IMR-90 (cell line): ENCODE measurements at regions not wholly inside any gene's neighbourhood (a gene's known extent, or its start where the extent isn't known, plus 50 kb on each side); places are given as distances from the start of the nearest gene placed in this dataset.

Source experiments
- ATAC-seq: fragments of 200-7000 bp; cut with Tn5 transposase; 2 replicates; pipeline ENCODE4 v1.9.1; 2020; ENCODE audit warnings: low read depth, mild to moderate bottlenecking, moderate library complexity
- BruUV-seq: library from RNA; stranded (reverse); fragments of 400-500 nt; replicated peaks from 2 replicates; lab custom pipeline; 2021; lab: Mats Ljungman, UMichigan
- CTCF ChIA-PET: fragments of 300-600 bp; formaldehyde crosslinking; extraction: SDS; loops from one replicate; lab custom pipeline; 2021; ENCODE audit warnings: antibody characterized with exemption; lab: Yijun Ruan, JAX
- POLR2A ChIA-PET: fragments of 300-600 bp; sonication (Branson Sonifier 250); formaldehyde crosslinking; loops from one replicate; lab custom pipeline; 2022; ENCODE audit warnings: antibody characterized with exemption; ENCODE audit not compliant: unreplicated experiment; lab: Charles Lee
- DNase-seq: peaks from one replicate; pipeline ENCODE4 v3.0.0; 2013
- H2AFZ ChIP-seq: replicated peaks from 2 replicates; pipeline ENCODE3; 2013; ENCODE audit warnings: low read length, mild to moderate bottlenecking; ENCODE audit not compliant: poor library complexity
- H2AK5ac ChIP-seq: 2 replicates; pipeline ENCODE4 v1.6.1; 2013; ENCODE audit warnings: low read depth, low read length, inconsistent platforms
- H2AK9ac ChIP-seq: replicated peaks from 2 replicates; pipeline ENCODE3; 2013; ENCODE audit warnings: mild to moderate bottlenecking, low read depth, low read length, moderate library complexity; ENCODE audit not compliant: poor library complexity
- H2BK120ac ChIP-seq: 2 replicates; pipeline ENCODE4 v1.6.1; 2013; ENCODE audit warnings: low read depth, low read length, inconsistent platforms
- H2BK15ac ChIP-seq: 3 replicates; pipeline ENCODE4 v1.6.1; 2013; ENCODE audit warnings: low read depth, low read length, inconsistent platforms
- H2BK20ac ChIP-seq: 2 replicates; pipeline ENCODE4 v1.6.1; 2013; ENCODE audit warnings: low read depth, mild to moderate bottlenecking, inconsistent platforms, low read length, moderate library complexity
- H2BK5ac ChIP-seq: 2 replicates; pipeline ENCODE4 v1.6.1; 2013; ENCODE audit warnings: mild to moderate bottlenecking, low read depth, low read length, inconsistent platforms; ENCODE audit not compliant: poor library complexity, severe bottlenecking
- H3K14ac ChIP-seq: replicated peaks from 2 replicates; pipeline ENCODE4 v1.6.1; 2013; ENCODE audit warnings: low read depth, low read length, inconsistent platforms
- H3K18ac ChIP-seq: 2 replicates; pipeline ENCODE4 v1.6.1; 2013; ENCODE audit warnings: low read depth, low read length, control low read depth
- H3K23ac ChIP-seq: 2 replicates; pipeline ENCODE4 v1.6.1; 2013; ENCODE audit warnings: low read depth, low read length, inconsistent platforms
- H3K27ac ChIP-seq: 2 replicates; pipeline ENCODE4 v1.5.1; 2013; ENCODE audit warnings: mild to moderate bottlenecking, control low read depth, low read length; ENCODE audit not compliant: insufficient read depth
- H3K27me3 ChIP-seq: 2 replicates; pipeline ENCODE4 v1.6.1; 2013; ENCODE audit warnings: low read length; ENCODE audit not compliant: control insufficient read depth, insufficient read depth
- H3K36me3 ChIP-seq: 2 replicates; pipeline ENCODE4 v1.6.1; 2013; ENCODE audit warnings: low read length, mixed read lengths; ENCODE audit not compliant: control insufficient read depth, insufficient read depth
- H3K4ac ChIP-seq: 2 replicates; pipeline ENCODE4 v1.6.1; 2013; ENCODE audit warnings: low read depth, low read length, inconsistent platforms
- H3K4me1 ChIP-seq: 2 replicates; pipeline ENCODE4 v1.6.1; 2013; ENCODE audit warnings: low read length, mixed read lengths; ENCODE audit not compliant: control insufficient read depth, insufficient read depth
- H3K4me2 ChIP-seq: 2 replicates; pipeline ENCODE4 v1.6.1; 2013; ENCODE audit warnings: low read depth, mild to moderate bottlenecking, control low read depth, low read length, moderate library complexity
- H3K4me3 ChIP-seq: 2 replicates; pipeline ENCODE4 v1.5.1; 2013; ENCODE audit warnings: low read depth, mild to moderate bottlenecking, control low read depth, low read length, moderate library complexity; ENCODE audit not compliant: insufficient read depth
- H3K56ac ChIP-seq: 2 replicates; pipeline ENCODE4 v1.6.1; 2013; ENCODE audit warnings: low read length, inconsistent platforms; ENCODE audit not compliant: insufficient read depth; ENCODE audit errors: extremely low read depth
- H3K79me1 ChIP-seq, 2 experiments: 2 replicates each; pipeline ENCODE4 v1.6.1; 2013; ENCODE audit warnings: low read length in 2 of 2, inconsistent platforms in 1 of 2, low read depth in 1 of 2
- H3K9ac ChIP-seq: 2 replicates; pipeline ENCODE4 v1.6.1; 2013; ENCODE audit warnings: low read depth, low read length, control low read depth
- H3K9me1 ChIP-seq: 2 replicates; pipeline ENCODE4 v1.6.1; 2013; ENCODE audit warnings: low read length, inconsistent platforms; ENCODE audit not compliant: insufficient read depth
- H3K9me3 ChIP-seq: 2 replicates; pipeline ENCODE4 v1.6.1; 2013; ENCODE audit warnings: low read length; ENCODE audit not compliant: control insufficient read depth, insufficient read depth
- H4K20me1 ChIP-seq: 2 replicates; pipeline ENCODE4 v1.6.1; 2013; ENCODE audit warnings: low read length, inconsistent platforms; ENCODE audit not compliant: insufficient read depth
- H4K5ac ChIP-seq: 2 replicates; pipeline ENCODE4 v1.6.1; 2013; ENCODE audit warnings: mild to moderate bottlenecking, low read depth, low read length, control low read depth
- H4K8ac ChIP-seq, 2 experiments: 2 replicates each; pipeline ENCODE4 v1.6.1; 2013; ENCODE audit warnings: low read depth in 2 of 2, low read length in 2 of 2, control low read depth in 1 of 2, inconsistent platforms in 1 of 2
- H4K91ac ChIP-seq: 2 replicates; pipeline ENCODE4 v1.6.1; 2013; ENCODE audit warnings: low read depth, low read length, inconsistent platforms; ENCODE audit not compliant: insufficient read depth
- CHD1 ChIP-seq: IDR thresholded peaks from 2 replicates; pipeline ENCODE4 v1.6.1; 2012; ENCODE audit warnings: low read depth, low read length, improper control_type of control experiment
- FOS ChIP-seq: fragments of 150-350 bp; IDR thresholded peaks from 2 replicates; pipeline ENCODE4 v1.6.1; 2016; ENCODE audit warnings: low read depth, low read length
- MAZ ChIP-seq: IDR thresholded peaks from 2 replicates; pipeline ENCODE4 v1.6.1; 2012; ENCODE audit warnings: low read depth, mild to moderate bottlenecking, low read length, improper control_type of control experiment, moderate library complexity, borderline replicate concordance
- POLR2A ChIP-seq: IDR thresholded peaks from 2 replicates; pipeline ENCODE4 v1.6.1; 2012; ENCODE audit warnings: mild to moderate bottlenecking, low read depth, low read length
- RCOR1 ChIP-seq: IDR thresholded peaks from 2 replicates; pipeline ENCODE4 v1.6.1; 2012; ENCODE audit warnings: mild to moderate bottlenecking, low read length, improper control_type of control experiment; ENCODE audit not compliant: insufficient replicate concordance
- RFX5 ChIP-seq: IDR thresholded peaks from 2 replicates; pipeline ENCODE4 v1.8.0; 2012; ENCODE audit warnings: low read depth, mild to moderate bottlenecking, low read length, moderate library complexity
- WGBS, 2 experiments: methylation state at CpG; one replicate each; pipeline versions ENCODE4 v1.1.5 to v1.1.7; 2013; ENCODE audit warnings: missing lambda C conversion rate in 2 of 2; ENCODE audit not compliant: insufficient read length in 1 of 2; ENCODE audit errors: extremely low coverage in 2 of 2; 5-methylcytosine and 5-hydroxymethylcytosine counted together
- dilution Hi-C: fragments of 300-500 bp; cut with HindIII; formaldehyde crosslinking; loops from one replicate; pipeline ENCODE4 v1.14.3; 2018; ENCODE audit warnings: low sequenced_read_pairs; ENCODE audit not compliant: unreplicated experiment
- in situ Hi-C: fragments of 300-500 bp; cut with MboI; formaldehyde crosslinking; loops from 3 replicates; pipeline ENCODE4 v1.14.3; 2019; ENCODE audit warnings: low sequenced_read_pairs, inconsistent platforms, mixed read lengths
- intact Hi-C: fragments of 100-400 bp; cut with micrococcal nuclease; formaldehyde crosslinking; loops from 2 replicates; pipeline ENCODE4 v1.10.0; 2022
- TF ChIP-seq, protein P1 (sequence below): fragments of 150-350 bp; IDR thresholded peaks from 2 replicates; pipeline ENCODE4 v1.6.1; 2016; ENCODE audit warnings: low read depth, mild to moderate bottlenecking, low read length, moderate library complexity, borderline replicate concordance
- TF ChIP-seq, protein P2 (sequence below): conservative IDR thresholded peaks from 2 replicates; pipeline ENCODE4 v1.5.1; 2012; ENCODE audit warnings: mild to moderate bottlenecking, low read depth, low read length, improper control_type of control experiment
- TF ChIP-seq, protein P3 (sequence below): fragments of 150-350 bp; IDR thresholded peaks from 2 replicates; pipeline ENCODE4 v1.6.1; 2017; ENCODE audit warnings: mild to moderate bottlenecking, antibody characterized with exemption, low read length, low read depth

GRCh38 chr2:11932962-11933361 is 186.5 kb downstream of the LPIN1 start:
- dilution Hi-C loops (no loop called here), intact Hi-C loops (no loop called here), in situ Hi-C loops (no loop called here)
- Histone ChIP-seq H4K91ac (no peak overlapping the region), H3K56ac (no peak overlapping the region), H3K4me2 (no peak overlapping the region), H3K4ac (no peak overlapping the region), H3K18ac (no peak overlapping the region), H2BK5ac (no peak overlapping the region), H4K20me1 (no peaks in the 10 kb centered on the region), H3K9me1 (no peaks in the 10 kb centered on the region), H3K23ac (no peak overlapping the region), H2BK15ac (no peak overlapping the region), H3K14ac (no peak overlapping the region), H3K79me1 (no peaks in the 10 kb centered on the region), H3K9ac (no peak overlapping the region), H3K27ac (no peak overlapping the region), H3K4me1 (no peaks in the 10 kb centered on the region), H3K27me3 (peaks cover 5% of the 10 kb centered on the region), H2BK20ac (no peak overlapping the region), H4K5ac (no peak overlapping the region), H3K36me3 (no peaks in the 10 kb centered on the region), H2AK5ac (no peak overlapping the region), H3K9me3 (no peaks in the 10 kb centered on the region), H3K4me3 (no peak overlapping the region), H2BK120ac (no peak overlapping the region), H2AK9ac (no peak overlapping the region), H2AFZ (no peak overlapping the region), H4K8ac (no peak overlapping the region)
- ATAC-seq (no peak), DNase-seq (no peak)
- TF ChIP-seq, protein P1, sequence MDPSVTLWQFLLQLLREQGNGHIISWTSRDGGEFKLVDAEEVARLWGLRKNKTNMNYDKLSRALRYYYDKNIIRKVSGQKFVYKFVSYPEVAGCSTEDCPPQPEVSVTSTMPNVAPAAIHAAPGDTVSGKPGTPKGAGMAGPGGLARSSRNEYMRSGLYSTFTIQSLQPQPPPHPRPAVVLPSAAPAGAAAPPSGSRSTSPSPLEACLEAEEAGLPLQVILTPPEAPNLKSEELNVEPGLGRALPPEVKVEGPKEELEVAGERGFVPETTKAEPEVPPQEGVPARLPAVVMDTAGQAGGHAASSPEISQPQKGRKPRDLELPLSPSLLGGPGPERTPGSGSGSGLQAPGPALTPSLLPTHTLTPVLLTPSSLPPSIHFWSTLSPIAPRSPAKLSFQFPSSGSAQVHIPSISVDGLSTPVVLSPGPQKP: no peak
- TF ChIP-seq, protein P2, sequence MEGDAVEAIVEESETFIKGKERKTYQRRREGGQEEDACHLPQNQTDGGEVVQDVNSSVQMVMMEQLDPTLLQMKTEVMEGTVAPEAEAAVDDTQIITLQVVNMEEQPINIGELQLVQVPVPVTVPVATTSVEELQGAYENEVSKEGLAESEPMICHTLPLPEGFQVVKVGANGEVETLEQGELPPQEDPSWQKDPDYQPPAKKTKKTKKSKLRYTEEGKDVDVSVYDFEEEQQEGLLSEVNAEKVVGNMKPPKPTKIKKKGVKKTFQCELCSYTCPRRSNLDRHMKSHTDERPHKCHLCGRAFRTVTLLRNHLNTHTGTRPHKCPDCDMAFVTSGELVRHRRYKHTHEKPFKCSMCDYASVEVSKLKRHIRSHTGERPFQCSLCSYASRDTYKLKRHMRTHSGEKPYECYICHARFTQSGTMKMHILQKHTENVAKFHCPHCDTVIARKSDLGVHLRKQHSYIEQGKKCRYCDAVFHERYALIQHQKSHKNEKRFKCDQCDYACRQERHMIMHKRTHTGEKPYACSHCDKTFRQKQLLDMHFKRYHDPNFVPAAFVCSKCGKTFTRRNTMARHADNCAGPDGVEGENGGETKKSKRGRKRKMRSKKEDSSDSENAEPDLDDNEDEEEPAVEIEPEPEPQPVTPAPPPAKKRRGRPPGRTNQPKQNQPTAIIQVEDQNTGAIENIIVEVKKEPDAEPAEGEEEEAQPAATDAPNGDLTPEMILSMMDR: no peak
- TF ChIP-seq RCOR1 (no peak), RFX5 (no peak), MAZ (no peak), FOS (no peak), POLR2A (no peak), CHD1 (no peak)
- TF ChIP-seq, protein P3, sequence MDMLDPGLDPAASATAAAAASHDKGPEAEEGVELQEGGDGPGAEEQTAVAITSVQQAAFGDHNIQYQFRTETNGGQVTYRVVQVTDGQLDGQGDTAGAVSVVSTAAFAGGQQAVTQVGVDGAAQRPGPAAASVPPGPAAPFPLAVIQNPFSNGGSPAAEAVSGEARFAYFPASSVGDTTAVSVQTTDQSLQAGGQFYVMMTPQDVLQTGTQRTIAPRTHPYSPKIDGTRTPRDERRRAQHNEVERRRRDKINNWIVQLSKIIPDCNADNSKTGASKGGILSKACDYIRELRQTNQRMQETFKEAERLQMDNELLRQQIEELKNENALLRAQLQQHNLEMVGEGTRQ: no peak
- CTCF ChIA-PET: no interaction called here
- POLR2A ChIA-PET: no interaction called here
- BruUV-seq: no TSS peak
- WGBS, 2 experiments: no CpG with 5 or more reads among the region's 3 CpGs
